HL-60 (cell line): ENCODE measurements at regions not wholly inside any gene's neighbourhood (a gene's known extent, or its start where the extent isn't known, plus 50 kb on each side); places are given as distances from the start of the nearest gene placed in this dataset.

Experiments used
- CTCF ChIP-seq: IDR thresholded peaks from one replicate; pipeline ENCODE4 v1.5.1; 2011; ENCODE audit warnings: low read length, control low read depth, inconsistent platforms; ENCODE audit not compliant: insufficient read depth
- GABPA ChIP-seq: IDR thresholded peaks from 2 replicates; pipeline ENCODE4 v1.6.1; 2012; ENCODE audit warnings: low read depth
- REST ChIP-seq: IDR thresholded peaks from 2 replicates; pipeline ENCODE4 v1.6.1; 2012; ENCODE audit warnings: low read depth; ENCODE audit not compliant: insufficient replicate concordance

- TF ChIP-seq CTCF (no peak), GABPA (no peak), REST (no peak)
Measured at GRCh38 chr6:154594496-154595198, 84.2 kb upstream of the CNKSR3 start.
